Gastrocnemius medialis (tissue), 4 donors: ENCODE measurements at regions not wholly inside any gene's neighbourhood (a gene's known extent, or its start where the extent isn't known, plus 50 kb on each side); places are given as distances from the start of the nearest gene placed in this dataset.

ENCODE experiments used
- ATAC-seq, 2 donors: fragments of 150-250 bp; one replicate each; pipeline ENCODE4 v1.9.1; 2016
- DNase-seq, 2 donors: peaks; one replicate each; pipeline ENCODE4 v3.0.0-alpha.2; 2019
- H3K27ac ChIP-seq, 4 donors: fragments of 200-600 bp; sonication (generic); 1 replicate in 1 of 4; 2 replicates in 3 of 4; pipeline ENCODE4 v1.5.1; 2016 to 2018; ENCODE audit warnings: mild to moderate bottlenecking in 2 of 4, moderate library complexity in 1 of 4
- H3K27me3 ChIP-seq, 3 donors: fragments of 200-600 bp; sonication (generic) in 2 of 3; 1 replicate in 1 of 3; 2 replicates in 2 of 3; pipeline versions ENCODE4 v1.5.1 to v1.6.0; 2016 to 2019; ENCODE audit warnings: mild to moderate bottlenecking in 1 of 3, moderate library complexity in 1 of 3
- H3K36me3 ChIP-seq, 2 donors: fragments of 200-600 bp; sonication (generic) in 1 of 2; one replicate each; pipeline ENCODE4 v1.5.1; 2017 to 2018
- H3K4me1 ChIP-seq, 2 donors: fragments of 200-600 bp; sonication (generic) in 1 of 2; one replicate each; pipeline ENCODE4 v1.5.1; 2016 to 2017; ENCODE audit warnings: mild to moderate bottlenecking in 2 of 2
- H3K4me3 ChIP-seq, 4 donors: fragments of 200-600 bp; sonication (generic) in 3 of 4; 1 replicate in 1 of 4; 2 replicates in 3 of 4; pipeline ENCODE4 v1.5.1; 2016 to 2019; ENCODE audit warnings: mild to moderate bottlenecking in 2 of 4
- H3K9me3 ChIP-seq, 3 donors: fragments of 200-600 bp; sonication (generic) in 2 of 3; 1 replicate in 1 of 3; 2 replicates in 2 of 3; pipeline ENCODE4 v1.5.1; 2016 to 2019
- CTCF ChIP-seq, 5 experiments: fragments of 450-650 bp in 3 of 5; fragments of 200-600 bp in 2 of 5; sonication (generic) in 2 of 5; IDR thresholded peaks in 4 of 5; conservative IDR thresholded peaks in 1 of 5; 1 replicate in 4 of 5; 2 replicates in 1 of 5; pipeline ENCODE4 v1.5.1; 2016 to 2019; ENCODE audit warnings: antibody characterized with exemption in 5 of 5, mild to moderate bottlenecking in 3 of 5, moderate library complexity in 3 of 5
- POLR2A ChIP-seq, 2 donors: fragments of 450-650 bp; IDR thresholded peaks; one replicate each; pipeline ENCODE4 v1.6.1; 2017; ENCODE audit warnings: antibody characterized with exemption in 2 of 2, mild to moderate bottlenecking in 2 of 2, moderate library complexity in 2 of 2
- in situ Hi-C, 4 donors: fragments of 200-750 bp; cut with MboI; loops; one replicate each; pipeline versions ENCODE4 v1.15.0 to v1.8.0; 2017; ENCODE audit warnings: low sequenced_read_pairs in 4 of 4
- intact Hi-C: fragments of 100-400 bp; cut with DNase I; formaldehyde crosslinking; loops from one replicate; pipeline ENCODE4 v1.15.1; 2023; ENCODE audit warnings: low total_unique reads

- DNase-seq, result no peak
- H3K4me1 ChIP-seq, result no peaks in the 10 kb centered on the region
- TF ChIP-seq CTCF (IDR thresholded peaks at IDR 0.05 in 4 of 5, conservative IDR thresholded peaks at IDR 0.05 in 1 of 5), result no peak
- no peak for TF ChIP-seq POLR2A (IDR thresholded peaks at IDR 0.05)
- no peak overlapping the region for H3K4me3 ChIP-seq
- in situ Hi-C loops (loop anchor here in 1 of 4 donors (25.0 kb wide), 1 partner anchor 296 kb away; no protein-coding TSS in a partner anchor), intact Hi-C loops (no loop called here)
- H3K36me3 ChIP-seq, result no peaks in the 10 kb centered on the region
- no peaks in the 10 kb centered on the region for H3K9me3 ChIP-seq
- no peaks in the 10 kb centered on the region for H3K27me3 ChIP-seq
- ATAC-seq, result no peak
- H3K27ac ChIP-seq, result no peak overlapping the region
Measured at GRCh38 chr2:37541516-37541915, 129.9 kb downstream of the CDC42EP3 start.

- ATAC-seq, result no peak
- intact Hi-C loops, result no loop called here
- no peak for DNase-seq
- Histone ChIP-seq H3K27me3 (no peaks in the 10 kb centered on the region), H3K4me3 (no peak overlapping the region), H3K9me3 (no peaks in the 10 kb centered on the region), H3K27ac (no peak overlapping the region), H3K36me3 (no peaks in the 10 kb centered on the region), H3K4me1 (no peaks in the 10 kb centered on the region)
- in situ Hi-C loops, result loop anchor here in 1 of 4 donors (25.0 kb wide), 1 partner anchor 293 kb away; no protein-coding TSS in a partner anchor
- TF ChIP-seq CTCF (IDR thresholded peaks at IDR 0.05 in 4 of 5, conservative IDR thresholded peaks at IDR 0.05 in 1 of 5), result no peak
- TF ChIP-seq POLR2A (IDR thresholded peaks at IDR 0.05), result no peak
Measured at GRCh38 chr2:37543999-37544557, 127.4 kb downstream of the CDC42EP3 start.

- H3K4me1 ChIP-seq, result no peaks in the 10 kb centered on the region
- in situ Hi-C loops, result loop anchor here in 1 of 4 donors (25.0 kb wide), 1 partner anchor 293 kb away; no protein-coding TSS in a partner anchor
- H3K9me3 ChIP-seq, result no peaks in the 10 kb centered on the region
- TF ChIP-seq POLR2A (IDR thresholded peaks at IDR 0.05), result no peak
- TF ChIP-seq CTCF (IDR thresholded peaks at IDR 0.05 in 4 of 5, conservative IDR thresholded peaks at IDR 0.05 in 1 of 5), result no peak
- no peak overlapping the region for H3K4me3 ChIP-seq
- no peak overlapping the region for H3K27ac ChIP-seq
- ATAC-seq (no peak), DNase-seq (no peak)
- H3K27me3 ChIP-seq, result no peaks in the 10 kb centered on the region
- no peaks in the 10 kb centered on the region for H3K36me3 ChIP-seq
- intact Hi-C loops, result loop anchor here (5.0 kb wide), 1 partner anchor 288 kb away; no protein-coding TSS in a partner anchor
Measured at GRCh38 chr2:37544591-37545031, 126.8 kb downstream of the CDC42EP3 start.

GRCh38 chr2:37549598-37549997 lies 121.8 kb downstream of the CDC42EP3 start:
- H3K27ac ChIP-seq, result no peak overlapping the region
- no peaks in the 10 kb centered on the region for H3K36me3 ChIP-seq
- no peaks in the 10 kb centered on the region for H3K4me1 ChIP-seq
- intact Hi-C loops, result loop anchor here (5.0 kb wide), 1 partner anchor 283 kb away; no protein-coding TSS in a partner anchor
- H3K4me3 ChIP-seq, result no peak overlapping the region
- no peak for ATAC-seq
- no peaks in the 10 kb centered on the region for H3K27me3 ChIP-seq
- H3K9me3 ChIP-seq, result no peaks in the 10 kb centered on the region
- DNase-seq, result no peak
- no peak for TF ChIP-seq POLR2A (IDR thresholded peaks at IDR 0.05)
- no peak for TF ChIP-seq CTCF (IDR thresholded peaks at IDR 0.05 in 4 of 5, conservative IDR thresholded peaks at IDR 0.05 in 1 of 5)
- in situ Hi-C loops, result loop anchor here in 1 of 4 donors (25.0 kb wide), 1 partner anchor 288 kb away; no protein-coding TSS in a partner anchor
